ENCODE measurements at regions not wholly inside any gene's neighbourhood (a gene's known extent, or its start where the extent isn't known, plus 50 kb on each side); places are given as distances from the start of the nearest gene placed in this dataset.

- TF ChIP-seq ELF4 (IDR thresholded peaks at IDR 0.05) = no peak
- TF ChIP-seq NFRKB (IDR thresholded peaks at IDR 0.05) = no peak
- TF ChIP-seq TARDBP (IDR thresholded peaks at IDR 0.05) = no peak
- no peak for DNase-seq (ENCODE audit: extremely low spot score)
- POLR2A ChIA-PET = no interaction called here
- CTCF ChIA-PET = no interaction called here
Observed at GRCh38 chr2:60357996-60358395, 195.5 kb downstream of the BCL11A start.

- TF ChIP-seq PKNOX1 (IDR thresholded peaks at IDR 0.05) = no peak
- no peak for DNase-seq (ENCODE audit: extremely low spot score)
- CTCF ChIA-PET = no interaction called here
- POLR2A ChIA-PET = no interaction called here
Observed at GRCh38 chr2:60356346-60356745, 197.1 kb downstream of the BCL11A start.

- POLR2A ChIA-PET = no interaction called here
- no peak for TF ChIP-seq SUZ12 (IDR thresholded peaks at IDR 0.05)
- TF ChIP-seq TARDBP (IDR thresholded peaks at IDR 0.05) = no peak
- no peak for TF ChIP-seq FOXA1 (IDR thresholded peaks at IDR 0.05)
- DNase-seq (ENCODE audit: extremely low spot score) = no peak
- CTCF ChIA-PET = no interaction called here
Observed at GRCh38 chr2:60355849-60356261, 197.6 kb downstream of the BCL11A start.

- TF ChIP-seq FOXM1 (IDR thresholded peaks at IDR 0.05; ENCODE audit: borderline replicate concordance) = no peak
- TF ChIP-seq ZNF384 (IDR thresholded peaks at IDR 0.05) = no peak
- TF ChIP-seq FOXA1 (IDR thresholded peaks at IDR 0.05) = no peak
- TF ChIP-seq ELF4 (IDR thresholded peaks at IDR 0.05) = no peak
- TF ChIP-seq FOXK2 (IDR thresholded peaks at IDR 0.05) = no peak
- TF ChIP-seq L3MBTL2 (conservative IDR thresholded peaks at IDR 0.05) = no peak
- TF ChIP-seq CTBP1 (IDR thresholded peaks at IDR 0.05; ENCODE audit: borderline replicate concordance) = no peak
- TF ChIP-seq LEF1 (IDR thresholded peaks at IDR 0.05; ENCODE audit: borderline replicate concordance) = no peak
- TF ChIP-seq NFRKB (IDR thresholded peaks at IDR 0.05) = no peak
- no peak for TF ChIP-seq SP1 (IDR thresholded peaks at IDR 0.05)
- TF ChIP-seq HDGF (IDR thresholded peaks at IDR 0.05; ENCODE audit: borderline replicate concordance) = no peak
- TF ChIP-seq PKNOX1 (IDR thresholded peaks at IDR 0.05) = no peak
- no peak for TF ChIP-seq BHLHE40 (IDR thresholded peaks at IDR 0.05; ENCODE audit: borderline replicate concordance)
- POLR2A ChIA-PET = no interaction called here
- CTCF ChIA-PET = no interaction called here
- DNase-seq (ENCODE audit: extremely low spot score) = no peak
Observed at GRCh38 chr2:60354713-60355112, 198.7 kb downstream of the BCL11A start.

- TF ChIP-seq L3MBTL2 (conservative IDR thresholded peaks at IDR 0.05) (no peak), NFRKB (IDR thresholded peaks at IDR 0.05) (no peak), TARDBP (IDR thresholded peaks at IDR 0.05) (no peak), FOXK2 (IDR thresholded peaks at IDR 0.05) (no peak), CTBP1 (IDR thresholded peaks at IDR 0.05; ENCODE audit: borderline replicate concordance) (no peak), ZNF384 (IDR thresholded peaks at IDR 0.05) (no peak), HDGF (IDR thresholded peaks at IDR 0.05; ENCODE audit: borderline replicate concordance) (no peak), LEF1 (IDR thresholded peaks at IDR 0.05; ENCODE audit: borderline replicate concordance) (no peak), SP1 (IDR thresholded peaks at IDR 0.05) (no peak), PKNOX1 (IDR thresholded peaks at IDR 0.05) (no peak), FOXA1 (IDR thresholded peaks at IDR 0.05) (no peak), BHLHE40 (IDR thresholded peaks at IDR 0.05; ENCODE audit: borderline replicate concordance) (no peak), FOXM1 (IDR thresholded peaks at IDR 0.05; ENCODE audit: borderline replicate concordance) (no peak)
- POLR2A ChIA-PET = no interaction called here
- DNase-seq (ENCODE audit: extremely low spot score) = no peak
- CTCF ChIA-PET = interaction anchor here (0.5 to 0.8 kb wide), 2 partner anchors 12 to 170 kb away, joined by 3 read pairs; no protein-coding TSS in a partner anchor
Observed at GRCh38 chr2:60353863-60354262, 199.6 kb downstream of the BCL11A start.

GRCh38 chr2:60353406-60353800 is 200.1 kb downstream of the BCL11A start:
- no peak for DNase-seq (ENCODE audit: extremely low spot score)
- CTCF ChIA-PET = interaction anchor here (0.5 to 0.8 kb wide), 3 partner anchors 12 to 184 kb away, joined by 3 read pairs; no protein-coding TSS in a partner anchor
- POLR2A ChIA-PET = no interaction called here
- TF ChIP-seq NFRKB (IDR thresholded peaks at IDR 0.05) = no peak

GRCh38 chr2:60352491-60353405 is 200.7 kb downstream of the BCL11A start:
- TF ChIP-seq FOXM1 (IDR thresholded peaks at IDR 0.05; ENCODE audit: borderline replicate concordance) = no peak
- DNase-seq (ENCODE audit: extremely low spot score) = no peak
- ChIA-PET CTCF (interaction anchor here (0.6 to 0.8 kb wide), 3 partner anchors 11 to 184 kb away, joined by 3 read pairs; no protein-coding TSS in a partner anchor), POLR2A (no interaction called here)

Data from HEK293T (cell line).